Gastroesophageal sphincter (tissue), 4 donors: ENCODE measurements at regions not wholly inside any gene's neighbourhood (a gene's known extent, or its start where the extent isn't known, plus 50 kb on each side); places are given as distances from the start of the nearest gene placed in this dataset.
A peak's percentile ranks its signal among the peaks of the same experiment; 100 is the strongest.

Experiments used
- ATAC-seq: fragments of 150-250 bp; one replicate; pipeline ENCODE4 v1.9.1; 2016; ENCODE audit warnings: mild to moderate bottlenecking, moderate library complexity
- H3K27ac ChIP-seq, 4 donors: fragments of 200-600 bp; sonication (generic) in 3 of 4; 1 replicate in 3 of 4; 2 replicates in 1 of 4; pipeline ENCODE4 v1.5.1; 2016 to 2019
- H3K27me3 ChIP-seq: fragments of 200-600 bp; sonication (generic); one replicate; pipeline ENCODE4 v1.5.1; 2019
- H3K36me3 ChIP-seq, 2 donors: fragments of 200-600 bp; sonication (generic); one replicate each; pipeline ENCODE4 v1.5.1; 2019; ENCODE audit warnings: control low read depth in 1 of 2
- H3K4me1 ChIP-seq, 3 donors: fragments of 200-600 bp; sonication (generic); 1 replicate in 2 of 3; 2 replicates in 1 of 3; pipeline ENCODE4 v1.5.1; 2016 to 2019; ENCODE audit warnings: control low read depth in 2 of 3
- H3K4me3 ChIP-seq, 2 donors: fragments of 200-600 bp; sonication (generic); one replicate each; pipeline ENCODE4 v1.5.1; 2019; ENCODE audit warnings: mild to moderate bottlenecking in 1 of 2, moderate library complexity in 1 of 2
- H3K9me3 ChIP-seq, 3 donors: fragments of 200-600 bp; sonication (generic); one replicate each; pipeline ENCODE4 v1.5.1; 2017 to 2019; ENCODE audit warnings: control low read depth in 2 of 3
- EP300 ChIP-seq: sonication (generic); formaldehyde crosslinking; IDR thresholded peaks from one replicate; pipeline ENCODE4 v1.6.1; 2017; ENCODE audit warnings: antibody characterized with exemption, mild to moderate bottlenecking
- POLR2A ChIP-seq, 2 donors: fragments of 450-650 bp; IDR thresholded peaks; one replicate each; pipeline ENCODE4 v1.6.1; 2017; ENCODE audit warnings: antibody characterized with exemption in 2 of 2, mild to moderate bottlenecking in 2 of 2, moderate library complexity in 1 of 2
- POLR2AphosphoS5 ChIP-seq: sonication (generic); formaldehyde crosslinking; IDR thresholded peaks from one replicate; pipeline ENCODE4 v1.6.1; 2017; ENCODE audit warnings: antibody characterized with exemption
- WGBS, 2 donors: methylation state at CpG; one replicate each; pipeline ENCODE4 v1.1.5; 2018; ENCODE audit warnings: low coverage in 1 of 2; 5-methylcytosine and 5-hydroxymethylcytosine counted together
- TF ChIP-seq, protein P1 (sequence below), 4 experiments: fragments of 200-600 bp in 2 of 4; fragments of 450-650 bp in 2 of 4; sonication (generic) in 1 of 4; IDR thresholded peaks; one replicate each; pipeline ENCODE4 v1.5.1; 2017 to 2019; ENCODE audit warnings: antibody characterized with exemption in 4 of 4, mild to moderate bottlenecking in 2 of 4, moderate library complexity in 2 of 4

DNA sequence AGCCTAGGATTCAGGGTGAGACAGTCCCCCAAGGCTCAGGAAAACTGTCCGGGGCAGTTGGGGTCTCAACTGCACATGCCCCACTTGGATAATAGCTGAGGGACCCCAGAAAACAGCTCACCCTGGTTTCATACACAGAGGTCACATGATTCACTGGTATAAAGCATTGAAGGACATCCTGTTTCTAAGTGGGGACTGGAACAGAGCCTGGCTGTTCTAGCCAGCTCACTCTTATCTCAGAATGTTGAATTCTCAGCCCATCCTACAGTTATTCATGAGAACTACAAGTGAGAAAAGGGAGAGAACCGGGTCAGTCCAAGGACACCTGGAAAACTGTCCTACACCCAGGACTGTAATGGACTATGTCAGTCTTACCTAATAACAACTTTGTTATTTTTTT, 170.9 kb downstream of the FGF1 start:
- WGBS, 2 donors: 81 to 100% methylated on average over 1 to 2 of the region's 2 CpGs
- TF ChIP-seq POLR2AphosphoS5: no peak
- no peak for TF ChIP-seq POLR2A (IDR thresholded peaks at IDR 0.05)
- TF ChIP-seq, protein P1, sequence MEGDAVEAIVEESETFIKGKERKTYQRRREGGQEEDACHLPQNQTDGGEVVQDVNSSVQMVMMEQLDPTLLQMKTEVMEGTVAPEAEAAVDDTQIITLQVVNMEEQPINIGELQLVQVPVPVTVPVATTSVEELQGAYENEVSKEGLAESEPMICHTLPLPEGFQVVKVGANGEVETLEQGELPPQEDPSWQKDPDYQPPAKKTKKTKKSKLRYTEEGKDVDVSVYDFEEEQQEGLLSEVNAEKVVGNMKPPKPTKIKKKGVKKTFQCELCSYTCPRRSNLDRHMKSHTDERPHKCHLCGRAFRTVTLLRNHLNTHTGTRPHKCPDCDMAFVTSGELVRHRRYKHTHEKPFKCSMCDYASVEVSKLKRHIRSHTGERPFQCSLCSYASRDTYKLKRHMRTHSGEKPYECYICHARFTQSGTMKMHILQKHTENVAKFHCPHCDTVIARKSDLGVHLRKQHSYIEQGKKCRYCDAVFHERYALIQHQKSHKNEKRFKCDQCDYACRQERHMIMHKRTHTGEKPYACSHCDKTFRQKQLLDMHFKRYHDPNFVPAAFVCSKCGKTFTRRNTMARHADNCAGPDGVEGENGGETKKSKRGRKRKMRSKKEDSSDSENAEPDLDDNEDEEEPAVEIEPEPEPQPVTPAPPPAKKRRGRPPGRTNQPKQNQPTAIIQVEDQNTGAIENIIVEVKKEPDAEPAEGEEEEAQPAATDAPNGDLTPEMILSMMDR (IDR thresholded peaks at IDR 0.05): no peak
- no peak for TF ChIP-seq EP300
- Histone ChIP-seq H3K9me3 (peaks cover 0 to 9% (median 0%) of the 10 kb centered on the region in 3 donors), H3K4me1 (peaks cover 0 to 19% (median 0%) of the 10 kb centered on the region in 3 donors), H3K27me3 (no peaks in the 10 kb centered on the region), H3K4me3 (no peak overlapping the region), H3K36me3 (no peaks in the 10 kb centered on the region), H3K27ac (no peak overlapping the region)
- no peak for ATAC-seq

DNA sequence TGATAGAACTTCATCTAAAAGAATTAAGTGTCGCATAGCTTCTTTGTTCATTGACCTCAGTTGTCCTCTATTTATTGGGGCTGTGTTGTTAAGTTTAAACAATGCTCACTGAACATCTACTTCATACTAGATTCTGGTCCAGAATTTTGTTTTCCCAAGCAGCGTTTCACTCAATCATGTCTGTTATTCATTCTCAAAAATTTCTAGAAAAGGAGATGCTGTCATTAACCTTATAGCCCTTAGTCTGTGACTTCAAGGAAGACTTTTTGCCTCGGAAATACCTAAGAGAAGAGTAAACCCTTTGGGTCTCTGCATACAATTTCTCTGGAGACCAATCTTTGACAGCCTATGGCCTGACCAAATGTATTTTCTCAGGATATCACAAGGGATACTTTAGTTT, 171.7 kb downstream of the FGF1 start:
- no peaks in the 10 kb centered on the region for H3K27me3 ChIP-seq
- peaks cover 0 to 23% (median 0%) of the 10 kb centered on the region in 3 donors for H3K4me1 ChIP-seq
- no peak for ATAC-seq
- WGBS, 2 donors: 79 to 90% methylated on average over 2 to 3 of the region's 3 CpGs
- TF ChIP-seq POLR2AphosphoS5: no peak
- no peak overlapping the region for H3K4me3 ChIP-seq
- H3K27ac ChIP-seq: no peak overlapping the region
- H3K36me3 ChIP-seq: no peaks in the 10 kb centered on the region
- H3K9me3 ChIP-seq: peaks cover 0 to 9% (median 0%) of the 10 kb centered on the region in 3 donors

DNA sequence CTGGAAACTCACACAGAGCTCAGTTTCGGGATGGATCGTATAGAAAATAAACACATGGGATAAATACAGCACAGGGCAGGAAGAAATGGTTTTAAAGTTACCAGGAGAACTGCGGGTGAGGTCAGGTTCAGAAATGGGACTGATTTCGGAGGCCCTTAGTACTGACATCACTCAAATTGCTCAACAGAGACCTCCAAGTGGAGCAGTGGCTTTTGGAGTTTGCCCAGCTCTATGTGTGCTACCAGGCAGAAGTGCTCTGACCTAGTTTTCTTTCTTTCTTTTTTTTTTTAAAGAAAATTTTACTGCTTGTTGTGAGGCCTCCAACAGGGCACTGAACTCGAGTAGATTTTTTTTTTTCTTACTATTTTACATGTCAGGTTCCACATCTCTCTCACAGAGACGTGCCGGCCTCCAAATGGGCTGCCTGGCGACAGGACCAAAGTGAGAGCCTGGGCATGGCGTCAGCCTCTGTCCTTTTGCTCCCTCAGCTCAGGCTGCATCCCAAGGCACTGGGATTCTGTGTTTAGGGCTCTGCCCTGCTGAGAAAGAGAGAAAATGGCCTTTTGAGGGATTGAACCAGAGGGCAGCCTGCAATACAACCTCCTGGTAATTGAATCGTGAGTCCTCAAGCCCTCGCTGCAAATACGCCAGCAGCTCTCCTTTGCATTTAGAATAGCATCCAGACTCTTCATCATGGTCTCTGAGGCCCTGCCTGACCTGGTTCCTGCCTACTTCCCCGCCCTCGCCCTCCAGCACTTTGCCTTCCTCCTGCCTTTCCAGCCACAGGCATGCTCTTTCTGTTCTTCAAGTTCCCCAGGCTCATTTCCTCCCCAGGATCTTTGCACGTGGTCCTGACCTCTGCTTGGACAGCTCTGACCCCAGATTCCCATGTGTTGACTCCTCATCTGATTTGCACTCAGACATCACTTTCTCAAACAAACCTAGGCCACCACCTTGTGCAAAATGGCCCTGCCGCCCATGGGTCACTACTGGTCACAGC, 173.5 kb downstream of the FGF1 start:
- peak; percentile 79 for ATAC-seq
- H3K9me3 ChIP-seq: peaks cover 0 to 6% (median 0%) of the 10 kb centered on the region in 3 donors
- no peak overlapping the region for H3K4me3 ChIP-seq
- no peaks in the 10 kb centered on the region for H3K27me3 ChIP-seq
- WGBS, 2 donors: 85 to 100% methylated on average over 2 to 15 of the region's 16 CpGs
- no peaks in the 10 kb centered on the region for H3K36me3 ChIP-seq
- peaks cover 0 to 41% (median 5%) of the 10 kb centered on the region in 3 donors for H3K4me1 ChIP-seq
- TF ChIP-seq, protein P1 (IDR thresholded peaks at IDR 0.05): no peak
- no peak for TF ChIP-seq EP300
- TF ChIP-seq POLR2A (IDR thresholded peaks at IDR 0.05): no peak
- no peak for TF ChIP-seq POLR2AphosphoS5
- H3K27ac ChIP-seq: no peak overlapping the region

DNA sequence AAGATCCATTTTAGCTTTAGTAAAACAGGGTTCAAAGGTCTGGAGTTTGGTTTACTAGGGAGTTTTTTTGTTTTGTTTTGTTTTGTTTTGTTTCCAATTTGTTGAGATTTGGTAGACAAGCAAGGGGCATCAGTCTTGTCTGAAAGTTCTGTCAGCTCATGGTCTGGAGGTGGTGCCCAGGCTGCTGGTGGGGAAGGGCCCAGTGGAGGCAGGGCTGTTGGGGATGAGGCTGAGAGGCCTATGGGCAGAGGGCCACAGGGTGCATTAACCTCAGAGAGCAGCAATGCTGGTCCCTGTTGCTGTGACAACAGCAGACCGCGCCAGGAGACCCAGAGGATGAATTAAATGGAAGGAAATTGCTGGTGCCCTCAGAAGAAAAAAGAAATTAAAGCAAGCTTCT, 174.5 kb downstream of the FGF1 start:
- H3K27ac ChIP-seq: no peak overlapping the region
- WGBS, 2 donors: 66% methylated on average over 2 of the region's 2 CpGs; no CpG with 5 or more reads in 1 of the 2 donors
- ATAC-seq: no peak

DNA sequence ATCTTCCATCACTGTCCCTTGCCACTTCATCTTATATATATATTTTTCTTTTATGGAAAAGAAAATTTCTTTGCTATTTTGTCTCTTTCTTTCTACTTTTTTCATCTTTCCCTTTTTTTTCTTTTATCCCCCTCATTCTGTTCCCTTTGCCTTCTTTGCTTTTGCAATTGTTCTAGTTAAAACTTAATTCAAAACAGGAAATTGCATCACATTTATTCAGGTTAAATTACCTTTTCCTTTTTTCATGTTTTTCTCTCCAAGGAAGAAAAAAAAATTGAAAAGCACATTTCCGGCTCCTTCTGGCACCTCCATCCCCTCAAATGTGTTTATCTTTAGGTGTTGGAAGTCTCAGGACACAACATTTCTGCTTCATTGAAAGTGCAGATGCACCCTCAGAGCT, 176.9 kb downstream of the FGF1 start:
- H3K36me3 ChIP-seq: no peaks in the 10 kb centered on the region
- ATAC-seq: no peak
- no peak overlapping the region for H3K4me3 ChIP-seq
- H3K4me1 ChIP-seq: peaks cover 0 to 41% (median 5%) of the 10 kb centered on the region in 3 donors
- H3K27me3 ChIP-seq: no peaks in the 10 kb centered on the region
- WGBS, 2 donors: 60% methylated on average over 1 of the region's 1 CpG; no CpG with 5 or more reads in 1 of the 2 donors
- no peak for TF ChIP-seq EP300
- TF ChIP-seq POLR2A (IDR thresholded peaks at IDR 0.05): no peak
- TF ChIP-seq POLR2AphosphoS5: no peak
- TF ChIP-seq, protein P1 (IDR thresholded peaks at IDR 0.05): no peak
- peak overlapping the region in 1 of 4 donors; percentile 61 for H3K27ac ChIP-seq
- no peaks in the 10 kb centered on the region for H3K9me3 ChIP-seq

More for the DNA sequence above, 174.5 kb downstream of the FGF1 start:
- Histone ChIP-seq H3K36me3 (no peaks in the 10 kb centered on the region), H3K27me3 (no peaks in the 10 kb centered on the region), H3K4me3 (no peak overlapping the region), H3K4me1 (peaks cover 0 to 41% (median 5%) of the 10 kb centered on the region in 3 donors), H3K9me3 (no peaks in the 10 kb centered on the region)
- TF ChIP-seq POLR2A (IDR thresholded peaks at IDR 0.05) (no peak), POLR2AphosphoS5 (no peak), EP300 (no peak)
- TF ChIP-seq, protein P1 (IDR thresholded peaks at IDR 0.05): no peak
